ENCODE measurements at regions not wholly inside any gene's neighbourhood (a gene's known extent, or its start where the extent isn't known, plus 50 kb on each side); places are given as distances from the start of the nearest gene placed in this dataset.

DNA sequence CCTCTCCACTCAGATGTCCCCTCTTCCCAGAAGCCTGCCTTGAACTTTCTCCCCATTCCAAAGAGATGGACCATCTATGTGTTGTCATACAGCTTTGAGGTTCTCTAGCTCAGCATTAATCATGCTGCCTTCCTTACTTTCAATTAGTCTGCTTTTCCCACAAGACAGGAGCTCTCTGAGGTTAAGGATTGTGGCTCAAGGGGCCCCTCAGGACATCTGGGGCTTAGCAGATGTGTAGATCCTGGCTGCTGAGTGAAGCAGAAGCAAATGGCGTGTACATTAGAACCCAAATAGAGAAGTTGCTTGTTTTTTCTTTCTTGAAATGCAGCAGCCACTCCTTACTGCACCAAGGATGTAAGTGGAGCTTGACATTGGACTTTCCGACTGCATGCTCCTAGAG, 330.5 kb upstream of the TNRC6C start:
- TF ChIP-seq, protein P1, sequence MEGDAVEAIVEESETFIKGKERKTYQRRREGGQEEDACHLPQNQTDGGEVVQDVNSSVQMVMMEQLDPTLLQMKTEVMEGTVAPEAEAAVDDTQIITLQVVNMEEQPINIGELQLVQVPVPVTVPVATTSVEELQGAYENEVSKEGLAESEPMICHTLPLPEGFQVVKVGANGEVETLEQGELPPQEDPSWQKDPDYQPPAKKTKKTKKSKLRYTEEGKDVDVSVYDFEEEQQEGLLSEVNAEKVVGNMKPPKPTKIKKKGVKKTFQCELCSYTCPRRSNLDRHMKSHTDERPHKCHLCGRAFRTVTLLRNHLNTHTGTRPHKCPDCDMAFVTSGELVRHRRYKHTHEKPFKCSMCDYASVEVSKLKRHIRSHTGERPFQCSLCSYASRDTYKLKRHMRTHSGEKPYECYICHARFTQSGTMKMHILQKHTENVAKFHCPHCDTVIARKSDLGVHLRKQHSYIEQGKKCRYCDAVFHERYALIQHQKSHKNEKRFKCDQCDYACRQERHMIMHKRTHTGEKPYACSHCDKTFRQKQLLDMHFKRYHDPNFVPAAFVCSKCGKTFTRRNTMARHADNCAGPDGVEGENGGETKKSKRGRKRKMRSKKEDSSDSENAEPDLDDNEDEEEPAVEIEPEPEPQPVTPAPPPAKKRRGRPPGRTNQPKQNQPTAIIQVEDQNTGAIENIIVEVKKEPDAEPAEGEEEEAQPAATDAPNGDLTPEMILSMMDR (IDR thresholded peaks at IDR 0.05) = no peak
- no peak for TF ChIP-seq POLR2AphosphoS5 (IDR thresholded peaks at IDR 0.05)
- TF ChIP-seq EP300 (IDR thresholded peaks at IDR 0.05) = no peak

All from upper lobe of left lung (tissue), 4 donors.